CD4-positive, alpha-beta T cell (primary cell): ENCODE measurements at regions not wholly inside any gene's neighbourhood (a gene's known extent, or its start where the extent isn't known, plus 50 kb on each side); places are given as distances from the start of the nearest gene placed in this dataset.

Source experiments
- ATAC-seq: fragments of 200-7000 bp; cut with Tn5 transposase; one replicate; pipeline ENCODE4 v1.10.0; 2022; ENCODE audit warnings: mild to moderate bottlenecking; ENCODE audit not compliant: poor library complexity
- CTCF ChIA-PET: fragments of 350-600 bp; sonication (Branson Sonifier 250); formaldehyde crosslinking; loops from one replicate; lab custom pipeline; 2021; ENCODE audit warnings: antibody characterized with exemption, inconsistent platforms; lab: Charles Lee
- POLR2A ChIA-PET: fragments of 350-600 bp; sonication (Branson Sonifier 250); formaldehyde crosslinking; loops from one replicate; lab custom pipeline; 2021; ENCODE audit warnings: antibody characterized with exemption, inconsistent platforms; lab: Charles Lee
- DNase-seq, 14 experiments: peaks; one replicate each; pipeline ENCODE4 v3.0.0-alpha.2; 2013 to 2020; ENCODE audit warnings: mixed read lengths in 2 of 14
- H3K27ac ChIP-seq, 2 donors: one replicate each; pipeline versions ENCODE4 v1.5.1 to v1.7.0; 2013; ENCODE audit warnings: low read length in 2 of 2, low read depth in 1 of 2, mild to moderate bottlenecking in 1 of 2
- H3K27me3 ChIP-seq, 2 experiments: 1 replicate in 1 of 2; 2 replicates in 1 of 2; pipeline versions ENCODE4 v1.6.1 to v1.7.0; 2013; ENCODE audit warnings: low read length in 2 of 2, control low read depth in 1 of 2, mild to moderate bottlenecking in 1 of 2, moderate library complexity in 1 of 2; ENCODE audit not compliant: insufficient read depth in 2 of 2, control insufficient read depth in 1 of 2
- H3K36me3 ChIP-seq: one replicate; pipeline ENCODE4 v1.6.1; 2013; ENCODE audit warnings: low read length, control low read depth; ENCODE audit not compliant: insufficient read depth
- H3K4me1 ChIP-seq: one replicate; pipeline ENCODE4 v1.6.1; 2013; ENCODE audit warnings: low read length, control low read depth; ENCODE audit not compliant: insufficient read depth
- H3K4me3 ChIP-seq: one replicate; pipeline ENCODE4 v1.5.1; 2013; ENCODE audit warnings: mild to moderate bottlenecking, low read length, moderate library complexity
- H3K9me3 ChIP-seq, 2 experiments: 1 replicate in 1 of 2; 2 replicates in 1 of 2; pipeline versions ENCODE4 v1.6.1 to v1.7.0; 2013; ENCODE audit warnings: low read length in 2 of 2, mild to moderate bottlenecking in 2 of 2, control low read depth in 1 of 2, moderate library complexity in 1 of 2; ENCODE audit not compliant: control insufficient read depth in 1 of 2, insufficient read depth in 1 of 2
- H3K27ac Mint-ChIP-seq: one replicate; pipeline ENCODE4 v1.8.0; 2020; ENCODE audit warnings: mixed read lengths
- H3K27me3 Mint-ChIP-seq: one replicate; pipeline ENCODE4 v1.8.0; 2021; ENCODE audit warnings: mixed read lengths
- H3K36me3 Mint-ChIP-seq: one replicate; pipeline ENCODE4 v1.8.0; 2021; ENCODE audit warnings: low read depth, mixed read lengths
- H3K4me1 Mint-ChIP-seq: one replicate; pipeline ENCODE4 v1.8.0; 2021; ENCODE audit warnings: low read depth, mixed read lengths
- H3K4me3 Mint-ChIP-seq: one replicate; pipeline ENCODE4 v1.8.0; 2020; ENCODE audit warnings: mild to moderate bottlenecking, mixed read lengths
- H3K9me3 Mint-ChIP-seq: one replicate; pipeline ENCODE4 v1.8.0; 2020; ENCODE audit warnings: mixed read lengths
- CTCF ChIP-seq: fragments of 200-600 bp; IDR thresholded peaks from one replicate; pipeline ENCODE4 v1.8.0; 2022; ENCODE audit warnings: antibody characterized with exemption, mild to moderate bottlenecking
- intact Hi-C, 2 experiments: fragments of 100-400 bp; cut with DNase I in 1 of 2; cut with micrococcal nuclease in 1 of 2; formaldehyde crosslinking; loops; one replicate each; pipeline versions ENCODE4 v1.15.1 to v1.9.0; 2023 to 2025; cut with DNase I, micrococcal nuclease

- H3K27ac ChIP-seq = no peak overlapping the region
- H3K27me3 ChIP-seq = peaks cover 0 to 5% of the 10 kb centered on the region in 2 experiments
- Mint-ChIP-seq H3K27ac (no peak overlapping the region), H3K4me1 (no peaks in the 10 kb centered on the region), H3K9me3 (no peaks in the 10 kb centered on the region), H3K4me3 (no peak overlapping the region), H3K36me3 (no peaks in the 10 kb centered on the region), H3K27me3 (peaks cover 20% of the 10 kb centered on the region)
- intact Hi-C loops = no loop called here
- no peaks in the 10 kb centered on the region for H3K4me1 ChIP-seq
- no peak overlapping the region for H3K4me3 ChIP-seq
- ATAC-seq (no peak), DNase-seq (no peak)
- ChIA-PET CTCF (no interaction called here), POLR2A (no interaction called here)
- H3K9me3 ChIP-seq = peaks cover 0 to 8% of the 10 kb centered on the region in 2 experiments
- H3K36me3 ChIP-seq = no peaks in the 10 kb centered on the region
- TF ChIP-seq CTCF = no peak
These were observed 96.7 kb upstream of the BET1 start for GRCh38 chr7:94100723-94101345.

GRCh38 chr7:94104301-94104700 is 100.1 kb upstream of the BET1 start:
- no peaks in the 10 kb centered on the region for H3K4me1 ChIP-seq
- H3K27me3 Mint-ChIP-seq = peaks cover 6% of the 10 kb centered on the region
- ATAC-seq = no peak
- intact Hi-C loops = no loop called here
- H3K9me3 Mint-ChIP-seq = no peaks in the 10 kb centered on the region
- no peak for DNase-seq
- TF ChIP-seq CTCF = no peak
- ChIA-PET CTCF (no interaction called here), POLR2A (no interaction called here)
- H3K27ac Mint-ChIP-seq = no peak overlapping the region
- H3K36me3 ChIP-seq = no peaks in the 10 kb centered on the region
- H3K36me3 Mint-ChIP-seq = no peaks in the 10 kb centered on the region
- no peak overlapping the region for H3K4me3 ChIP-seq
- peaks cover 0 to 5% of the 10 kb centered on the region in 2 experiments for H3K27me3 ChIP-seq
- H3K4me1 Mint-ChIP-seq = no peaks in the 10 kb centered on the region
- no peak overlapping the region for H3K4me3 Mint-ChIP-seq
- peaks cover 0 to 8% of the 10 kb centered on the region in 2 experiments for H3K9me3 ChIP-seq
- H3K27ac ChIP-seq = no peak overlapping the region

GRCh38 chr7:94109556-94109955 is 105.4 kb upstream of the BET1 start:
- Mint-ChIP-seq H3K9me3 (no peaks in the 10 kb centered on the region), H3K4me1 (no peaks in the 10 kb centered on the region), H3K36me3 (no peaks in the 10 kb centered on the region), H3K27me3 (no peaks in the 10 kb centered on the region), H3K4me3 (no peak overlapping the region), H3K27ac (no peak overlapping the region)
- no peak overlapping the region for H3K27ac ChIP-seq
- intact Hi-C loops = no loop called here
- ATAC-seq = no peak
- H3K9me3 ChIP-seq = no peaks in the 10 kb centered on the region
- H3K27me3 ChIP-seq = no peaks in the 10 kb centered on the region
- CTCF ChIA-PET = no interaction called here
- no peak for TF ChIP-seq CTCF
- POLR2A ChIA-PET = no interaction called here
- H3K36me3 ChIP-seq = no peaks in the 10 kb centered on the region
- DNase-seq = no peak
- H3K4me3 ChIP-seq = no peak overlapping the region
- no peaks in the 10 kb centered on the region for H3K4me1 ChIP-seq
